GM18870 (cell line): ENCODE measurements at regions not wholly inside any gene's neighbourhood (a gene's known extent, or its start where the extent isn't known, plus 50 kb on each side); places are given as distances from the start of the nearest gene placed in this dataset.

Source experiments
- ATAC-seq: cut with Tn5 transposase; IDR thresholded peaks from one replicate; pipeline ENCODE4 v1.9.1; 2021; ENCODE audit warnings: moderate library complexity; ENCODE audit not compliant: unreplicated experiment

- no peak for ATAC-seq
These were observed 538.6 kb upstream of the JARID2 start for GRCh38 chr6:14707276-14707675.

DNA sequence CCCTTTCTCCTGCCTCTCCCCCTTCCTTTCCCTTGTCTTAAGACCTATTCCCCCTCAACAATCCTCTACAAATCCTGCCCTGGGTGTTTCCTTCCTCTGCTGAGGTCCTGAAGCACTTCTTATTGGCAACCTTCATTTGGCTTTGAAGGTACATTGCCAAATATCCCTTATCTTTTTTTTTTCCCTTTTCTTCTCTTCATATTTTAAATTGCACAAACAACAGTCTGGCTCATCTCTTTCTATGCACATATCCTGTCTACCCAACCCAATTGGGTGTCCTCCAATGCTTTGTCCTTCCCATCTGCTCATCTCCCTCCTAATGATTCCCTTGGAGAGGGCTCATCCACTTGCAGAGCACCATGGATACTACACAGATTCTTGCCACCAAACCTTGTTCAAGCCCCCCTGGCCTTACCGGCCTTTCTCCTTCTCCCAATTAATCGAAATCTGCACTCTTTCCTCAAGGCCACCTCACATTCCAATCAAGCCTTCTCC is 537.9 kb upstream of the JARID2 start:
- no peak for ATAC-seq

DNA sequence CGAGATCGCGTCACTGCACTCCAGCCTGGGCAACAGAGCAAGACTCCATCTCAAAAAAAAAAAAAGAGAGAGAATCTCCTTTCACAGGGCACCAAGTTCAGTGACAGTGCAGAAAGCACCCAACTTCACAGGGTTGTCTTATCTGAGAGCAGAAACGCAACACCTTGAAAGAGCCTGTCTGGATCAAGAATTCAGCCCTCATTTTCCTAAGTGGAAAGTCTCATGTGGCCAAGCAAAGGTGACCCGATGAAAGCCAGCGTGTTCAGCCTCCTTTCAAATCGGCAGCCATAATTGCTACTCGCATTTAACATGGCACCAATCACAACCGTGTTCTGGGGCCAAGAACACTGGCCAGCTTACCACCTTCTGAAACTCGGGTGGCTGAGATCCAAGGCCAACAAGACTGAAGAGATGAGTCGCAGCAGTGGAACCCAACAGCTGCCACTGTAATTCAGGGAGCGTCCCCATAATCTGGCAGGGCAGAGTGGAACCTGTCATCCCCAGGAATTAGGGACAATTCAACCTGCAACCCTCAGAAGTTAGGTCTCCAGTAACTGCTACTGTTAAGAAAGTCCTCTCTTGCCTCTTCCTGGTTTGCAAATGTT is 536.7 kb upstream of the JARID2 start:
- ATAC-seq, result no peak

DNA sequence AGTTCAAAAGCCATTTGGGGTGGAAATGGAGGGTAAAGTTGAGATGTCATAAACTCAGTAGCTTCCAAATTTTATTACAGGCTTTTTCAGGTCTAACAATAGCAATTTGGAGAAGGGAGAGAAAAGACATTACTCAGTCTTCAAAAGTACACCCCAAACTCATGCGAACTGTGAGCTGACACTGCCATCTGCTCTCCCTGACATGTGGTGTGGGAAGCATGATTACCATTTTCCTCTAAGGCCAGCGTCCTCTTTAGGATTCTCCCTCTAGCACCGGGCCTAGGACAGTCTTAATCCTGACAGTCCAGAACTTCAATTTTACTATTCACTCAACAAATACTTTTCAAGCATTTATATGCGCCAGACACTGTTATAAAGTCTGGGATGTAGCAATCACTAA is 536.0 kb upstream of the JARID2 start:
- no peak for ATAC-seq

DNA sequence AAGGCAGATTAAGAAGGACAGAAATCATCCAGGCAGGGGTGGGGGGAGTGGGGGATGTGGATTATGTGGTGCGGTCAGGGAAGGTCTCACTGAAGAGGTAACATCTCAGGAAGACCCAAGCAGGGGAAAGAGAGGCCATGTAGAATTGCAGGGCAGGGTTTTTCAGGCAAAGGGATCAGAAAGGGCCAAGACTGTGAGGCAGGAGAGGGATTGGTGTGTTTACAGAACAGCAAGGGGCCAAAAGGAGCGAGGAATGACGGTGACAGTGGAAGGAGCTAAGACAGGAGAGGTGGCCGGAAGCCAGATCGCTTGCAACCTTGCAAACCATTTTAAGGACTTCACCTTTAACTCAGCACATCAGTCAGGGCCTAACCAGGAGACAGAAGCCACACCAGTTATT is 535.4 kb upstream of the JARID2 start:
- ATAC-seq, result no peak

DNA sequence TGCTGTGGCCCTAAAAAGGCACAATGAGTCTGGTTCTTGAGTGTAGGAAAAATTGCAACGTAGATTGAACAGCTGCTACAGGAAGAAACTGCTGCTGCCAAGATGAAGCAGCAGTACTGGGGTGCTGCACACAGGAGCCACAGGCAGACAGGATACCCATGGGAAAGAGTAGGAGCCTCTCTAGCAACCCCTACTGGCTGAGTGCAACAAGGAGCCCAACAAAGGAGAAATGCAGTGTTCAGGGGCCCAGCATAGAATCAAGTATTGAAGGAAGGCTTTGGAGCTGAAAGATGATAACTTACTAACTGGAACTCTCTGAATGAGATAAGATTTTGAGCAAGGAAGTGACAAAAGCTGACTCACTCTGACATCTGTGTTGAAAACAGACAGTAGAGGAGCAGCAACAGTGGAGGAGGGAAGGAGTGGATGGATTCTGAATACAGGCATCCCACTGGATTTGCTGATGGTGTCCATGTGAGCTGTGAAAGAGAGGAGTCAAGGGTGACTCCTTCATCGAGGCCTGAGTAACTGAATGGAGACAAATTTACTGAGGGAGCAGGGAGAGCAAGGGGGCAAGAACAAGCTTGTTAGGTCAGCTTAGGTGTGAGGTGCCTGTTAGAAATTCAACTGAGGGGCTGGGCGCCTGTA is 534.7 kb upstream of the JARID2 start:
- ATAC-seq, result no peak

- ATAC-seq, result no peak
These were observed 534.0 kb upstream of the JARID2 start for GRCh38 chr6:14711704-14712379.

- no peak for ATAC-seq
These were observed 532.6 kb upstream of the JARID2 start for GRCh38 chr6:14713008-14713960.

DNA sequence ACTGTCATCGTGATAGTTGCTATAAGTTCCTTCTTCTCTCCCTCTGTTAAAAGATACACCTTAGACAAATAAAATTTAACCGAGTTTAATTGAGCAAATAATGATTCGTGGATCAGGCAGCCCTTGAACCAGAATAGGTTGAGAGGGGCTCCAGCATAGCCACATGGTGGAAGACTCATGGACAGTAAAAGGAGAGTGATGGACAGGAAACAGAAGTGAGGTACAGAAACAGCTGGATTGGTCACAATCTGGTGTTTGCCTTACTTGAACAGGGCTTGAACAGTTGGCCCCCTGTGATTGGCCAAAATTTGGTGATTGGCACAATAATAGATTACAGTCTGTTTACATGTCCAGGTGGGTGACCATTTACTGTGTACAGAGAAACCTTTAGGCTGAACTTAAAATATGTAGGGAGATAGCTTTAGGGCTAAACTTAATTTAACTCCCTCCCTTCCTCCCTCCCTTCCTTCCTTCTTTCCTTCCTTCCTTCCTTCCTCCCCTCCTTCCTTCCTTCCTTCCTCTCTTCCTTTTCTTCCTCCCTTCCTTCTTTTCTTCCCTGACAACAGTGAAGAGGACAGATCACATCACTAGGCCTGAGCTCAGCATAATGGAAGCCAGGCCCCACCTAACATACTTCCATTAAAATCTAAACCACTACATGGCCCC is 531.8 kb upstream of the JARID2 start:
- ATAC-seq, result no peak

- ATAC-seq, result no peak
These were observed 530.8 kb upstream of the JARID2 start for GRCh38 chr6:14715076-14715475.

DNA sequence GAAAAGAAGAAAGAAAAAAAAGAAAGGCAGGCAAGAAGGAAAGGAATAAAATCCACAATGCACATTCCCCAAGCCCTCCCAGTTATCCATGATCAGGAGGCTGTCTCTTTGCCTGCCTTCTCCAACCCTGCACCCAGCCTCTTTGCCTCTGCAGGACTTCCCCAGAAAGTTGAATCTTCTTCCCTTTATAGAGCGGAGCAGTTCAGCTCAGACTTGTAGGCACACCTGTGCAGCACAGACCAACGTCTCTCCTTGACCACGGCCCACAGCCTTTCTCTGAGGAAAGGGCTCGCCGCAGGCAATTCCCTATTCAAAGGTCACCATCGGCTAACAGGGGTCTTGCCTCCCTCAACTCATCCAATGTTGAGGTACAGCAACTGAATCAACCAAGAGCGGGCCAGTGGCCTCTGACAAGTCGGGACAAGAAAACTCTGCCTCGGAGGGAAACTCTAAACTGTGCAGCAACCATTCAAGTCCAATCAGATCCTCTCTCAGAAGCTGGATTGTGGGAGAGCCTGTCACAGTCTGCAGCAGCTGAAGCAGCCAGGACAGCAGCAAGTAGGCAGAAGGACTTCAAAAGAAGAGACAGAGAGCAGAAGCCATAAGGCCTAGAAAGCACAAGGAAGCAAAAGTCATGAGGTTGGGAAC is 529.2 kb upstream of the JARID2 start:
- ATAC-seq, result no peak

- ATAC-seq, result no peak
These were observed 528.6 kb upstream of the JARID2 start for GRCh38 chr6:14717307-14717706.

DNA sequence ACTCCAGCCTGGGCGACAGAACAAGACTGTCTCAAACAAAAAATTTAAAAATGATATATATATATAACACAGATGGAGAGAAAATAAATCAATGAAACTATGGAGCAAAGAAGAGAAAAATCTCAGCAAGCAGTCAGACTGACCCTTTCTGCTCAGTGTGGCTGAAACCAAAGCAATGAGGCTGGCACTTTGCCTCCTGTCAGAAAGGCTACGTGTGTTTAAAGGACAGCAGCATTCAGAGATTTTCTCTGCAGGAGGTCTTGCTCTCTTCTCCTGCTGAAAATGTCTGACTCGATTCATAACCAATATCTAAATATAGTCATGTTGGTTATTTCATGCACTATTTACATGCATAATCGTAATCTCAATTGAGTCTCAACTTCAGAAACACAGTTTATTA is 527.0 kb upstream of the JARID2 start:
- ATAC-seq, result no peak

DNA sequence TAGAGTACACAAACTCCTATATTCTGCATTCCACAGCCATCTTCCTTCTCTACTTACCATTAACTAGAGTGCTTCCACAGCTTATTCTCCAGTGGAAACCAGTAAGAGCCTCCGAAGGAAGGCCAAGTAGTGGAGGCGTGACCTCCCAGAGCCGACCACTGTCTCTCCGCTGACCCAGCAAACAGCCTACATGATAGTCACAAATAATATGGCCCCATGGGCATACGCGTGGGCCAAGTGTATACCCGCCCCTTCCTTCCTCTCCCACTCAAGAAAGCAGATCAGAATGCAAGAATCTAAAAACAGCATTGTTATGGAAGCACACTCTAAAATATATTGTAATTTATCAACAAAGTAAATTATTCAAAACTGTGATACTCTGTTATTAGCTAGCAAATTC is 526.6 kb upstream of the JARID2 start:
- ATAC-seq, result no peak

- ATAC-seq, result no peak
These were observed 525.3 kb upstream of the JARID2 start for GRCh38 chr6:14720411-14721102.

- no peak for ATAC-seq
These were observed 524.6 kb upstream of the JARID2 start for GRCh38 chr6:14721103-14721758.

DNA sequence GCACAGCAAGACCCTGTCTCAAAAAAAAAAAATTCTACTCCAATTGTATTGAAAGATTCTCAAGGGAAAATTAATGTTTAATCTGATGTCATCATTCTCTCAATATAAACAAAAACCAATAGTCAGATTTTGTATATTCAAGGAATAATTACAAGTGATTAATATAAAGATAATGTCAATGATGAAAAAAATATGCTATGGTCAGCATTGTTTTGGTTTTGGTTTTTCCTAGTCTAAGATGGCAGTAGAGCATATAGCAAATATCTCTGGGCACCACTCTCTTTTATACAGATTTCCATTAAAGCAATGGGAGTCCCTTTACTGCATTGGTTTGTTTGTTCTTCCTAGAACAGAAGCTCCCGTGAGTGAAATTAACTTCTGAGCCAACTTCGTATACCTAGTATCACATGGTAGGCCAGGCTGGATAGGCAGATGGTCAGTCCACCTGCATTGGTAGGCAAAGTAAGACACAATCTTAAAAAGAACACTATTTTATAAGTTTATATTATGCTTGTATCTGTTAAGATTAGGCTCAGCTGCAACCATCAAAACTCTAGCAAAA is 523.8 kb upstream of the JARID2 start:
- no peak for ATAC-seq

- no peak for ATAC-seq
These were observed 523.2 kb upstream of the JARID2 start for GRCh38 chr6:14722704-14723103.
